ENCODE measurements at regions not wholly inside any gene's neighbourhood (a gene's known extent, or its start where the extent isn't known, plus 50 kb on each side); places are given as distances from the start of the nearest gene placed in this dataset.
"Not testable (repeated sequence)": the region's sequence is repeated elsewhere in the genome, so short reads cannot be mapped to it uniquely, and the experiment has no call there.

DNA sequence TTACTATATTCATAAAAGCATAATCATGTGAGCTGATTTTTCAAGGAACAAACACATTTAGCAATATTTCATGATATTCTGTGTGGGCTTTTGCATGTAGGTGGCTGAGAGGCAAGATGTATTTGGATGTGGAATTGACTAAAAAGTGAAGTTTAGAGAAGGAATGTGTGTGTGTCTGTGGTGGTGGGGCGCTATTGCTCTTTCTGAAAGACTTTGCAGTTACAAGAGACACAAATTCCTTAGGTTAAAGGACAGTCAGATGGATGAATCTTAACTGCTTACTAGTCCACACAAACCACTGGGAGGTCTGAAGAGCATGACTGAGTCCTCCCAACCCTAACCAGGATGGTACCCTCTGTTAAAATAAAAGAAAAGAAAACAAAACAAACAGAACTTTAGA, 200.1 kb downstream of the SDHAF3 start:
- no peak overlapping the region for H3K27ac Mint-ChIP-seq

GRCh38 chr7:97329871-97330270, 212.4 kb downstream of the SDHAF3 start:
- H3K9me3 Mint-ChIP-seq, result peaks cover 17 to 34% (median 19%) of the 10 kb centered on the region in 7 donors
- H3K4me1 ChIP-seq (ENCODE audit: control insufficient read depth in 1 of 2, insufficient read depth in 2 of 2, low read length in 2 of 2); H2AFZ ChIP-seq (ENCODE audit: insufficient read depth, low read depth, low read length, poor library complexity, severe bottlenecking); H3K27ac ChIP-seq (ENCODE audit: low read depth in 1 of 2, low read length in 2 of 2); H4K20me1 ChIP-seq (ENCODE audit: insufficient read depth, low read length); H3K36me3 ChIP-seq (replicated peaks in 1 of 2; ENCODE audit: control insufficient read depth in 1 of 2, insufficient read depth in 2 of 2, low read length in 2 of 2); H3K79me2 ChIP-seq (ENCODE audit: insufficient read depth, low read length); H3K4me3 Mint-ChIP-seq; H3K4me3 ChIP-seq (replicated peaks in 1 of 3; ENCODE audit: low read depth in 2 of 3, low read length in 3 of 3); H3K4me2 ChIP-seq (replicated peaks; ENCODE audit: extremely low read depth, low read length, poor library complexity, severe bottlenecking); H3K27me3 Mint-ChIP-seq (ENCODE audit: low read depth in 3 of 3); H3K4me1 Mint-ChIP-seq; DNase-seq; H3K27me3 ChIP-seq (ENCODE audit: control insufficient read depth in 2 of 2, insufficient read depth in 2 of 2, low read length in 2 of 2); H3K9ac ChIP-seq (ENCODE audit: insufficient read depth, low read length, poor library complexity, severe bottlenecking); H3K36me3 Mint-ChIP-seq; intact Hi-C loops (cut with micrococcal nuclease); H3K27ac Mint-ChIP-seq: not testable (repeated sequence)
- 75% methylated on average over 8 of the region's 9 CpGs for WGBS (ENCODE audit: insufficient coverage)
- H3K9me3 ChIP-seq (replicated peaks in 1 of 2; ENCODE audit: control insufficient read depth in 1 of 2, insufficient read depth in 1 of 2, low read length in 2 of 2), result peaks cover 15 to 28% of the 10 kb centered on the region in 2 donors

More for the DNA sequence above, 200.1 kb downstream of the SDHAF3 start:
- DNase-seq, result no peak
- no peak overlapping the region for H3K4me3 Mint-ChIP-seq
- H3K9ac ChIP-seq (ENCODE audit: insufficient read depth, low read length, poor library complexity, severe bottlenecking), result no peak overlapping the region
- no CpG with 5 or more reads among the region's 1 CpG for WGBS (ENCODE audit: insufficient coverage)
- H3K27me3 Mint-ChIP-seq (ENCODE audit: low read depth in 3 of 3), result peaks cover 0 to 3% (median 0%) of the 10 kb centered on the region in 3 donors
- peaks cover 7 to 46% (median 20%) of the 10 kb centered on the region in 7 donors for H3K9me3 Mint-ChIP-seq
- TF ChIP-seq, protein P1, sequence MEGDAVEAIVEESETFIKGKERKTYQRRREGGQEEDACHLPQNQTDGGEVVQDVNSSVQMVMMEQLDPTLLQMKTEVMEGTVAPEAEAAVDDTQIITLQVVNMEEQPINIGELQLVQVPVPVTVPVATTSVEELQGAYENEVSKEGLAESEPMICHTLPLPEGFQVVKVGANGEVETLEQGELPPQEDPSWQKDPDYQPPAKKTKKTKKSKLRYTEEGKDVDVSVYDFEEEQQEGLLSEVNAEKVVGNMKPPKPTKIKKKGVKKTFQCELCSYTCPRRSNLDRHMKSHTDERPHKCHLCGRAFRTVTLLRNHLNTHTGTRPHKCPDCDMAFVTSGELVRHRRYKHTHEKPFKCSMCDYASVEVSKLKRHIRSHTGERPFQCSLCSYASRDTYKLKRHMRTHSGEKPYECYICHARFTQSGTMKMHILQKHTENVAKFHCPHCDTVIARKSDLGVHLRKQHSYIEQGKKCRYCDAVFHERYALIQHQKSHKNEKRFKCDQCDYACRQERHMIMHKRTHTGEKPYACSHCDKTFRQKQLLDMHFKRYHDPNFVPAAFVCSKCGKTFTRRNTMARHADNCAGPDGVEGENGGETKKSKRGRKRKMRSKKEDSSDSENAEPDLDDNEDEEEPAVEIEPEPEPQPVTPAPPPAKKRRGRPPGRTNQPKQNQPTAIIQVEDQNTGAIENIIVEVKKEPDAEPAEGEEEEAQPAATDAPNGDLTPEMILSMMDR (IDR thresholded peaks at IDR 0.05), result no peak
- no peaks in the 10 kb centered on the region for H4K20me1 ChIP-seq (ENCODE audit: insufficient read depth, low read length)
- H2AFZ ChIP-seq (ENCODE audit: insufficient read depth, low read depth, low read length, poor library complexity, severe bottlenecking), result no peak overlapping the region
- H3K27ac ChIP-seq (ENCODE audit: low read depth in 1 of 2, low read length in 2 of 2), result no peak overlapping the region
- no peaks in the 10 kb centered on the region for H3K4me1 Mint-ChIP-seq
- no peaks in the 10 kb centered on the region for H3K4me1 ChIP-seq (ENCODE audit: control insufficient read depth in 1 of 2, insufficient read depth in 2 of 2, low read length in 2 of 2)
- no peaks in the 10 kb centered on the region for H3K36me3 Mint-ChIP-seq
- H3K4me2 ChIP-seq (replicated peaks; ENCODE audit: extremely low read depth, low read length, poor library complexity, severe bottlenecking), result no peak overlapping the region
- H3K79me2 ChIP-seq (ENCODE audit: insufficient read depth, low read length), result no peaks in the 10 kb centered on the region
- no peaks in the 10 kb centered on the region for H3K27me3 ChIP-seq (ENCODE audit: control insufficient read depth in 2 of 2, insufficient read depth in 2 of 2, low read length in 2 of 2)
- no peaks in the 10 kb centered on the region for H3K36me3 ChIP-seq (replicated peaks in 1 of 2; ENCODE audit: control insufficient read depth in 1 of 2, insufficient read depth in 2 of 2, low read length in 2 of 2)
- H3K9me3 ChIP-seq (replicated peaks in 1 of 2; ENCODE audit: control insufficient read depth in 1 of 2, insufficient read depth in 1 of 2, low read length in 2 of 2), result peaks cover 8 to 22% of the 10 kb centered on the region in 2 donors
- no peak overlapping the region for H3K4me3 ChIP-seq (replicated peaks in 1 of 3; ENCODE audit: low read depth in 2 of 3, low read length in 3 of 3)
- intact Hi-C loops (cut with micrococcal nuclease), result no loop called here

Measured in CD14-positive monocyte (primary cell).